Spleen (tissue), 7 donors: ENCODE measurements at regions not wholly inside any gene's neighbourhood (a gene's known extent, or its start where the extent isn't known, plus 50 kb on each side); places are given as distances from the start of the nearest gene placed in this dataset.

Source experiments
- POLR2AphosphoS5 ChIP-seq, 3 donors: sonication (generic); formaldehyde crosslinking; IDR thresholded peaks; one replicate each; pipeline ENCODE4 v1.5.1; 2017; ENCODE audit warnings: antibody characterized with exemption in 3 of 3
- TF ChIP-seq, protein P1 (sequence below), 11 experiments: fragments of 200-600 bp in 7 of 11; fragments of 450-650 bp in 4 of 11; sonication (generic) in 4 of 11; IDR thresholded peaks in 8 of 11; conservative IDR thresholded peaks in 3 of 11; 1 replicate in 7 of 11; 2 replicates in 4 of 11; pipeline versions ENCODE4 v1.4.0 to v1.8.0; 2016 to 2021; ENCODE audit warnings: antibody characterized with exemption in 11 of 11, inconsistent platforms in 4 of 11, mild to moderate bottlenecking in 1 of 11
- donor health status: DM: no; HTN: no; CAD: no; lungs with moderate emphysema.
- donor health status: DM: no; HTN: no; CAD: no.
- donor health status: DM: no; HTN: no; CAD: no.

DNA sequence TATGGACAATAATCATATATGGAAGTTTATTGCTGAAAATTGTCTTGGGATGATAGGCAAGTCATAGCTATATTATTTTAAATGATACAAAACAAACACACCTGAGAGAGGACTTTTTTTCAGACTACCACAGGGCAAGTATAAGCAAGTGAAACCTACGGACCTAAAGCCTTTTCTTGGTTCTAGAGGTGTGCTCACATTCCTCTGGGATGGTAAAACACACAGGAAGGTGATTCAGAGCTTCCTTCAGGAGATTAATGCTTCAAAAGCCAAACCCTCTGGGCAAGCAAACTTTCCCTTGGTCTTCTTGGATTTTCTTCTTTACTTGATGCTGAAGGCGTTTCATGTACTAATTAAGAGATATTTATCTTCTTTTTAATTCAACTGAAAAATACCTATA, 60.1 kb upstream of the ACSL4 start:
- TF ChIP-seq, protein P1, sequence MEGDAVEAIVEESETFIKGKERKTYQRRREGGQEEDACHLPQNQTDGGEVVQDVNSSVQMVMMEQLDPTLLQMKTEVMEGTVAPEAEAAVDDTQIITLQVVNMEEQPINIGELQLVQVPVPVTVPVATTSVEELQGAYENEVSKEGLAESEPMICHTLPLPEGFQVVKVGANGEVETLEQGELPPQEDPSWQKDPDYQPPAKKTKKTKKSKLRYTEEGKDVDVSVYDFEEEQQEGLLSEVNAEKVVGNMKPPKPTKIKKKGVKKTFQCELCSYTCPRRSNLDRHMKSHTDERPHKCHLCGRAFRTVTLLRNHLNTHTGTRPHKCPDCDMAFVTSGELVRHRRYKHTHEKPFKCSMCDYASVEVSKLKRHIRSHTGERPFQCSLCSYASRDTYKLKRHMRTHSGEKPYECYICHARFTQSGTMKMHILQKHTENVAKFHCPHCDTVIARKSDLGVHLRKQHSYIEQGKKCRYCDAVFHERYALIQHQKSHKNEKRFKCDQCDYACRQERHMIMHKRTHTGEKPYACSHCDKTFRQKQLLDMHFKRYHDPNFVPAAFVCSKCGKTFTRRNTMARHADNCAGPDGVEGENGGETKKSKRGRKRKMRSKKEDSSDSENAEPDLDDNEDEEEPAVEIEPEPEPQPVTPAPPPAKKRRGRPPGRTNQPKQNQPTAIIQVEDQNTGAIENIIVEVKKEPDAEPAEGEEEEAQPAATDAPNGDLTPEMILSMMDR (IDR thresholded peaks at IDR 0.05 in 8 of 11, conservative IDR thresholded peaks at IDR 0.05 in 3 of 11): no peak
- TF ChIP-seq POLR2AphosphoS5 (IDR thresholded peaks at IDR 0.05): no peak
